GM10266 (cell line): ENCODE measurements at regions not wholly inside any gene's neighbourhood (a gene's known extent, or its start where the extent isn't known, plus 50 kb on each side); places are given as distances from the start of the nearest gene placed in this dataset.
"Not testable (repeated sequence)": the region's sequence is repeated elsewhere in the genome, so short reads cannot be mapped to it uniquely, and the experiment has no call there.

Experiments used
- DNase-seq: peaks from one replicate; pipeline ENCODE4 v3.0.0; 2012; ENCODE audit errors: extremely low spot score
- TF ChIP-seq, protein P1 (sequence below): IDR thresholded peaks from 2 replicates; pipeline ENCODE4 v1.5.1; 2012; ENCODE audit warnings: mild to moderate bottlenecking, low read depth; ENCODE audit not compliant: control insufficient read depth, insufficient read depth; ENCODE audit errors: missing control alignments

DNA sequence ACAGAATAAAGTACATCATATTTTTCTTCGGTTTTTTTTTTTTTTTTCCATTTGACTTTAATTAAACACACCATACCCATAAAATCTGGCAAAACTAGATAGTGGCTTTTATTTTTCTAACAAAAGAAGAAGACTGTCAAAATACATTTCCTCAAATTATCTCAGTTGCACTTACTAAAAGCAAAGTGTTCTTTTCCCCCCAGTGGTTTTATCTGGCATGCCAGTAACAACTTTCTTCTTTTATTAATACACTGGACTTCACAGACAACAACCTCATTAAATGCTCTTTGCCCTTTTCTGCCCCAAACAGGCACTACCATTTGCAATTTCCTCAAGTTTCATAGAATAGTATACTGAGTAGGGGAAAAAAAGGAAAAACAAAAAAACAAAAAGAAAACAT, 1792.3 kb downstream of the EFNA5 start:
- TF ChIP-seq, protein P1, sequence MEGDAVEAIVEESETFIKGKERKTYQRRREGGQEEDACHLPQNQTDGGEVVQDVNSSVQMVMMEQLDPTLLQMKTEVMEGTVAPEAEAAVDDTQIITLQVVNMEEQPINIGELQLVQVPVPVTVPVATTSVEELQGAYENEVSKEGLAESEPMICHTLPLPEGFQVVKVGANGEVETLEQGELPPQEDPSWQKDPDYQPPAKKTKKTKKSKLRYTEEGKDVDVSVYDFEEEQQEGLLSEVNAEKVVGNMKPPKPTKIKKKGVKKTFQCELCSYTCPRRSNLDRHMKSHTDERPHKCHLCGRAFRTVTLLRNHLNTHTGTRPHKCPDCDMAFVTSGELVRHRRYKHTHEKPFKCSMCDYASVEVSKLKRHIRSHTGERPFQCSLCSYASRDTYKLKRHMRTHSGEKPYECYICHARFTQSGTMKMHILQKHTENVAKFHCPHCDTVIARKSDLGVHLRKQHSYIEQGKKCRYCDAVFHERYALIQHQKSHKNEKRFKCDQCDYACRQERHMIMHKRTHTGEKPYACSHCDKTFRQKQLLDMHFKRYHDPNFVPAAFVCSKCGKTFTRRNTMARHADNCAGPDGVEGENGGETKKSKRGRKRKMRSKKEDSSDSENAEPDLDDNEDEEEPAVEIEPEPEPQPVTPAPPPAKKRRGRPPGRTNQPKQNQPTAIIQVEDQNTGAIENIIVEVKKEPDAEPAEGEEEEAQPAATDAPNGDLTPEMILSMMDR = no peak
- no peak for DNase-seq

DNA sequence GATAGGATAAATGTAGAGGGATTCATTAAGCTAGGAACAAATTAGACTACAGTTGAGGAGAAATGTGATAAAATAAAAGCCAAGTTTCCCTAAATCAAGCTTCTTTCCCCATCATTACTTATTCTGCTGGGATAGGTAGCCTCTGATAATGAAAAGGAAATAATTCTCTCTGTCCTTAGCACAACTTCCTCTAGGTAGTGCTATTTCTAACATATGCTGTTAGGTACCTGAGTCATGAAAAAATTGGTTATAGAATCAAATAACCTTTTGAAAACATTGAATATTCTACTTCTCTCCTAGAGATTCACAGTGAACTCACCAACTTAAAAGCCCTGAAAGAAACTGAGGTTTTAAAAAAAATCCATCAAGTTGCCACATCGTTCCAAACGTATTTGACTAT, 1793.1 kb downstream of the EFNA5 start:
- TF ChIP-seq, protein P1 = no peak
- DNase-seq = no peak

DNA sequence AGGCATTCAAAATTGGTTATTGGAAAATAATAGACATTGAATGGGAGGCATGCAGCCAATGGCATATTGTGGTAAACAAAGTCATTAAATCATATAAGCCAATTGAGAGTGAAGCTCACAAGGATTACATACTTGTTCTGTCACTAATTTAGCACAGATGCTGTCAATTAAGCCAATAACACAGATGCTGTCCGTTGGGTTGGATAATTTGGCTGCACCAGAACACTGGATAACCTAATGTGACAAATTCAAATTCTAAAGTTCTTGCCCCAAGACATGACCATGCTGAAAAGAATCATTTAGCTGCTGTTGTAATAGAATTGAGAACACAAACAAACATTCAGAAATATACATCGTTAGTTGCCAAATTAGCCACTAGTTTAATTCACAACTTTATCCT, 1796.4 kb downstream of the EFNA5 start:
- DNase-seq = no peak
- TF ChIP-seq, protein P1 = no peak

DNA sequence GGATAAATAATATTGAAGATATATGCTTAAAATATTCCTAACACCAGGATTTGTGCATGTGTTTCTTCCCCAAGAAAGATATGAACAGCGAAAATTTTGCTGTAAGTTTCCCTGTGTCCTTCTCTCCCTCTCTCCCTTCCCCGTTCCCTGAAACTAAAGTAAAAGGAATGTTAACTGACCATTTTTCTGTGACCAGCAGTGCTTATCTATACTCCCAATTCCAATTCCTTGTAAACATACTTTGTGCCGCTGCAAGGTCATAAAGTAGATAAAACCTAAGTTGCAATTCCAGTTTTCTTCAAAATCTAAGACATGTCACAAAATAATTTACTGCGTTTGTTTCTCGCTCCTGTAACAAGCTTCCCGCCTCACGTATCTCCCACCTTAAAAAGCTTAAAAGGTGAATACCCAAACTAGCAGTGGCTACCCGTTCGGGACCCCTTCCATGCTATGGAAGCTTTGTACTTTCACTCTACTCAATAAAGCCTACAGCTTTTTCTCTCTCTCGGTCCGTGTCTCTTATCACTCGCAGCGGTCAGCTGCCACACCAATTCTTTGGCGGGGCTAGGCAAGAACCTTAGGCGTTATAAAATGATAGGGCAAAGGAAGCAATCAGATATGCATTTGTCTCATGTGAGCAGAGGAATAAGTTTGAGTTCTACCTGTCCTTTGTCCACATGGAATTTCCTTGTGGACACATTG, 1798.0 kb downstream of the EFNA5 start:
- no peak for DNase-seq
- TF ChIP-seq, protein P1 = no peak

DNA sequence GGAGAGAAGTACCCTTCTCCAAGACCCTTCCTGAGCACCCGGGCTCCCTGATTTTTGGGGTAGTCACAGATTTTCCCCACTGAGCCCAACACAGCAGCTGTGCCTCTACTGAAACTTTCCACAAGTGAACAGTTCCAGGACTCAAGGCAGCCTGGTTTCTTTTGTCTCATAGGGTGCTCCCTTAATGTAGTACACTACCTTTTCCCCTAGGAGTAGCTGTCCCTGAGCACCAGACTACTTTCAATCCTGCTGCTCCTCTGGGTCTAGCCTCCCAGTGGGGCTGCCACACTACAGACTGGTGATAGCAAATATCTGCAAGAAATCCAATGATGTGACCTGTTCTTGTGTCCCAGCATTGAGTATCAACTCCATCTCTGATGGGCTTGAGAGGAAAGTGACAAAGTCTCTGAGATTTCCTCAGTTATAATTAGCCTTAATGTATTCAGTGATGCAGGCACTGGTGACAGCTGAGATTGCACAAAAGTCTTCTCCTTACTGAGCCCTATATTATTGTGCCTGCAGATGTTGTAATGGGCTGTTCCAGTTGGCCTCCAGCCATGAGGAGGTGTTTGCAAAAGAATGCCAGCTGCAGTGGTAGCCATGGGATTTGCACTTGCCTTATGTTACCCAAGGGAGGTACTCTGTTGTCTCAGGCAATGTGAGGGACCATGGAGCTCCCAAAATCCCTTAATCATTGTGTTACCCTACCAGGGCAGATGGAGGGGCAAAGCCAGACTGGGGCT, 1802.5 kb downstream of the EFNA5 start:
- TF ChIP-seq, protein P1 = no peak
- no peak for DNase-seq

DNA sequence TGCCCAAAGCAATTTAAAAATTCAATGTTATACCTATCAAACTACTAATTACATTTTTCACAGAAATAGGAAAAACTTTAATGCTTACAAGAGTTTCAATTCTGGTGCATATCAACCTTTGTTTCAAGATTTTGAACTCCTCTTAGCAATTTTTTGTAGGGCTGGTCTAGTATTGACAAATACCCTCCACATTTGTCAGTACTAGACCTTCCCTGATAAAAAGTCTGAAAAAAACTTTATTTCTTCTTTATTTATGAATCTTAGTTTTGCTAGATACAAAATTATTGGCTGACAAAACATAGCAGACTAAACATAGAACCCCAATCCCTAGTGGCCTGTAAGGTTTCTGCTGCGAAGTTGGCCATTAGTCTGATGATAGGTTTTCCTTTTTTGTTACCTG, 1804.9 kb downstream of the EFNA5 start:
- TF ChIP-seq, protein P1 = no peak
- DNase-seq = no peak

DNA sequence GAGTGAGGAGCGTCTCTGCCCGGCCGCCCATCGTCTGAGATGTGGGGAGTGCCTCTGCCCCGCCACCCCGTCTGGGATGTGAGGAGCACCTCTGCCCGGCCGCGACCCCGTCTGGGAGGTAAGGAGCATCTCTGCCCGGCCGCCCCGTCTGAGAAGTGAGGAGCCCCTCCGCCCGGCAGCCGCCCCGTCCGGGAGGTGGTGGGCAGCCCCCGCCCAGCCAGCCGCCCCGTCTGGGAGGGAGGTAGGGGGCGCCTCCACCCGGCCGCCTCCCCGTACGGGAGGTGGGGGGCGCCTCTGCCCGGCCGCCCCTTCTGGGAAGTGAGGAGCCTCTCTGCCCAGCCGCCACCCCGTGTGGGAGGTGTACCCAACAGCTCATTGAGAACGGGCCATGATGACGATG, 1811.4 kb downstream of the EFNA5 start:
- not testable (repeated sequence) for DNase-seq
